Activated B cell treated with CpG ODN at 0.5 μM for 24 hours (primary cell): ENCODE measurements at regions not wholly inside any gene's neighbourhood (a gene's known extent, or its start where the extent isn't known, plus 50 kb on each side); places are given as distances from the start of the nearest gene placed in this dataset.

ENCODE experiments used
- ATAC-seq: fragments of 200-7000 bp; cut with Tn5 transposase; one replicate; pipeline ENCODE4 v1.10.0; 2021; ENCODE audit warnings: low read depth, mild to moderate bottlenecking, moderate library complexity
- CTCF ChIA-PET: fragments of 350-600 bp; sonication (Branson Sonifier 250); formaldehyde crosslinking; loops from one replicate; lab custom pipeline; 2021; ENCODE audit warnings: antibody characterized with exemption; lab: Charles Lee
- POLR2A ChIA-PET: fragments of 350-600 bp; sonication (Branson Sonifier 250); formaldehyde crosslinking; loops from one replicate; lab custom pipeline; 2021; ENCODE audit warnings: antibody characterized with exemption; lab: Charles Lee
- DNase-seq: peaks from one replicate; pipeline ENCODE4 v3.0.0; 2022
- H3K27ac Mint-ChIP-seq: one replicate; pipeline ENCODE4 v1.8.0; 2020; ENCODE audit warnings: mixed read lengths
- H3K27me3 Mint-ChIP-seq: one replicate; pipeline ENCODE4 v1.8.0; 2021; ENCODE audit warnings: mixed read lengths
- H3K36me3 Mint-ChIP-seq: one replicate; pipeline ENCODE4 v1.8.0; 2021; ENCODE audit warnings: low read depth, mixed read lengths
- H3K4me1 Mint-ChIP-seq: one replicate; pipeline ENCODE4 v1.8.0; 2021; ENCODE audit warnings: mixed read lengths
- H3K4me3 Mint-ChIP-seq: one replicate; pipeline ENCODE4 v1.8.0; 2020; ENCODE audit warnings: mild to moderate bottlenecking, mixed read lengths
- H3K9me3 Mint-ChIP-seq: one replicate; pipeline ENCODE4 v1.8.0; 2020; ENCODE audit warnings: mixed read lengths
- intact Hi-C: fragments of 100-400 bp; cut with micrococcal nuclease; formaldehyde crosslinking; loops from one replicate; pipeline ENCODE4 v1.15.1; 2024
- TF ChIP-seq, protein P1 (sequence below): fragments of 200-600 bp; IDR thresholded peaks from one replicate; pipeline ENCODE4 v1.8.0; 2022; ENCODE audit warnings: antibody characterized with exemption, mild to moderate bottlenecking

DNA sequence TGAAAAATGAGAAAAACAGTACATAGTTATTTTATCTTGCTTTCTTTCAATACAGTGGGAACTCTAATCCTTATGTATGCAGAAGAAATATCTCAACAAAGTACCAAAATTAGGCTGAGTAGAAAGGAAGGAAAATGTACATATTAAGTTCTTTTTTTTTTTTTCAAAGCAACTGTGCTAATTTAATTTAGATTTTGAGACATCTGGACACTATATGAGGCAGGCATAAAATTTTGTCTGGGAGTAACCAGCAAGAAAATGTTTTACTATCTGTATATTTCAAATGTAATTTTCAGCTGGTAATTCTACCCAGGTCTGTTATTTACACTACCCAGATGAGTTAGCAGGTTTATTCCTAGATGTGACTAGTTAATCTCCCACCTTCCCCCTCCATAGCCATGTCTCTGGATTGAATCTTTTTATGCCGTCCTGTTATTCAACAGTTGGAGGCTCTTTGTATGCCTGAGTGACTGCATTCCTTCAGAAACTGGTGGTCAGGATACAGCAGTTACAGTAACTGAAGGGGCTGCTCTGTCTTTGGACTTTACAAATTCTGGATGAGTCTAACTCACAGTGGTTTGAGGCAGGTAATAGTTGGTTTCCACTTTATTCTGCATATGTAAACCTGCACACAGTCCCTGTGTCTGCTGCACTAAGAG is 633.6 kb downstream of the PCDH18 start:
- TF ChIP-seq, protein P1, sequence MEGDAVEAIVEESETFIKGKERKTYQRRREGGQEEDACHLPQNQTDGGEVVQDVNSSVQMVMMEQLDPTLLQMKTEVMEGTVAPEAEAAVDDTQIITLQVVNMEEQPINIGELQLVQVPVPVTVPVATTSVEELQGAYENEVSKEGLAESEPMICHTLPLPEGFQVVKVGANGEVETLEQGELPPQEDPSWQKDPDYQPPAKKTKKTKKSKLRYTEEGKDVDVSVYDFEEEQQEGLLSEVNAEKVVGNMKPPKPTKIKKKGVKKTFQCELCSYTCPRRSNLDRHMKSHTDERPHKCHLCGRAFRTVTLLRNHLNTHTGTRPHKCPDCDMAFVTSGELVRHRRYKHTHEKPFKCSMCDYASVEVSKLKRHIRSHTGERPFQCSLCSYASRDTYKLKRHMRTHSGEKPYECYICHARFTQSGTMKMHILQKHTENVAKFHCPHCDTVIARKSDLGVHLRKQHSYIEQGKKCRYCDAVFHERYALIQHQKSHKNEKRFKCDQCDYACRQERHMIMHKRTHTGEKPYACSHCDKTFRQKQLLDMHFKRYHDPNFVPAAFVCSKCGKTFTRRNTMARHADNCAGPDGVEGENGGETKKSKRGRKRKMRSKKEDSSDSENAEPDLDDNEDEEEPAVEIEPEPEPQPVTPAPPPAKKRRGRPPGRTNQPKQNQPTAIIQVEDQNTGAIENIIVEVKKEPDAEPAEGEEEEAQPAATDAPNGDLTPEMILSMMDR = no peak
- H3K27ac Mint-ChIP-seq = no peak overlapping the region
- H3K4me1 Mint-ChIP-seq = no peaks in the 10 kb centered on the region
- H3K36me3 Mint-ChIP-seq = no peaks in the 10 kb centered on the region
- no peaks in the 10 kb centered on the region for H3K9me3 Mint-ChIP-seq
- H3K27me3 Mint-ChIP-seq = no peaks in the 10 kb centered on the region
- ChIA-PET POLR2A (no interaction called here), CTCF (no interaction called here)
- no peak overlapping the region for H3K4me3 Mint-ChIP-seq
- DNase-seq = no peak
- no peak for ATAC-seq
- intact Hi-C loops = no loop called here

DNA sequence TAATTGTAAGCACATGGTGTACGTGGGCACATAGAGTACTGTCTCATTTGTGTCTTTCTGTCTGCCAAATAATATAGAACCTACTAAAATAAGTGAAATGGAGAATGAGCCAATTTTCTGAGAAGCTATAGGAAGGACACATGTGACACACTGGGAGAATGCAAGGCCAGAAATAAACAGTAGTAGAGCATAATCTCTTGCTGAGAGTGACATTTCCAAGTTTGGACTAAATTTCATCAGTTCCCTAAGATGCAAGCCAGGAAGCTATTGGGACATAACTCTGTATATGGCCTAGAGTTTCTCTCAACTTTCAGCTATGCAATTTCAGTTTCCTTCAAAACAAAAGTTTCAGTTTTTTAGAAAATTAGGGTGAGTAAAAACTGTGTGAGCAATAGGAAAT is 638.7 kb downstream of the PCDH18 start:
- ChIA-PET POLR2A (no interaction called here), CTCF (no interaction called here)
- Mint-ChIP-seq H3K4me3 (no peak overlapping the region), H3K4me1 (no peaks in the 10 kb centered on the region), H3K27ac (no peak overlapping the region), H3K36me3 (no peaks in the 10 kb centered on the region), H3K27me3 (no peaks in the 10 kb centered on the region), H3K9me3 (no peaks in the 10 kb centered on the region)
- no peak for ATAC-seq
- DNase-seq = no peak
- TF ChIP-seq, protein P1 = no peak
- intact Hi-C loops = no loop called here

DNA sequence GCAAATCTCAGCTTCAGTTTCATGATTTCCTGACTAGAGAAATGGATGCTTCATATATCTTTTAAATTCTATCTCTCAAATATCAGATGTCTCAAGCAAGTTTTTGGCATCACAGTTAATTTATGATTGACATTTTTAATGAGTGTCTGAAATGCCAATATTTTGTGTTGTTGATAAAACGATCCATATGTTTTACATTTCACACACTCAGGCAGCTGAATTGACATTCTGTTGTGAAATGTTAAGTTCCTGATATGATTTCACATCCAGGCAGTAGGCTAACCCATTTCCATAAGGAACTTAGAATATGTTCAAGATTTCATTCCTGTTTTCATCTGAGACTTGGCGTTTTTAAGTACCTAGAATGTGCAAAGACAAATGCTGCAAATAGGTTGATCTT is 650.6 kb downstream of the PCDH18 start:
- no peak for DNase-seq
- H3K4me3 Mint-ChIP-seq = no peak overlapping the region
- H3K27ac Mint-ChIP-seq = no peak overlapping the region
- no peak for ATAC-seq
- H3K36me3 Mint-ChIP-seq = no peaks in the 10 kb centered on the region
- H3K27me3 Mint-ChIP-seq = no peaks in the 10 kb centered on the region
- no peaks in the 10 kb centered on the region for H3K4me1 Mint-ChIP-seq
- intact Hi-C loops = no loop called here
- CTCF ChIA-PET = no interaction called here
- TF ChIP-seq, protein P1 = no peak
- no peaks in the 10 kb centered on the region for H3K9me3 Mint-ChIP-seq
- POLR2A ChIA-PET = no interaction called here

DNA sequence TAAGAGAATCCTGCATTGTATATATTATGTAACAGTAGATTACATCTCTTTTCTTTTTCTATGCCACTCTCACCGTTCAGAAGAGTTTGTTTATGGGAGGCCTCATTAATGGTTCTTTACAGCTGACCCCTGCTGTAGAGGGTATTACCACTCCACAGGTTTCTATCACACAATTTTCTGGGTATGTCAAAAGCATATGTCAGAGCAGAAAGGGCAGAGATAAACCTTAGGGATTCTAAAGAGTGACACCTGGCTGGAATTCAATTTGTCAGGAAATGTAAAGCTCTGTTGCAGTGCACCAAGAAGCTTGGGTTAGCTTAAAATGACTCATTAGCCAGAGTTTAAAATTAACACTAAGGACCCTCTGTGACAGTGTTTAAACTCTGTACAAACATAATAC is 658.7 kb downstream of the PCDH18 start:
- intact Hi-C loops = no loop called here
- no peak for DNase-seq
- ChIA-PET CTCF (no interaction called here), POLR2A (no interaction called here)
- no peaks in the 10 kb centered on the region for H3K9me3 Mint-ChIP-seq
- TF ChIP-seq, protein P1 = no peak
- no peaks in the 10 kb centered on the region for H3K36me3 Mint-ChIP-seq
- no peaks in the 10 kb centered on the region for H3K4me1 Mint-ChIP-seq
- no peaks in the 10 kb centered on the region for H3K27me3 Mint-ChIP-seq
- ATAC-seq = no peak
- H3K4me3 Mint-ChIP-seq = no peak overlapping the region
- H3K27ac Mint-ChIP-seq = no peak overlapping the region

DNA sequence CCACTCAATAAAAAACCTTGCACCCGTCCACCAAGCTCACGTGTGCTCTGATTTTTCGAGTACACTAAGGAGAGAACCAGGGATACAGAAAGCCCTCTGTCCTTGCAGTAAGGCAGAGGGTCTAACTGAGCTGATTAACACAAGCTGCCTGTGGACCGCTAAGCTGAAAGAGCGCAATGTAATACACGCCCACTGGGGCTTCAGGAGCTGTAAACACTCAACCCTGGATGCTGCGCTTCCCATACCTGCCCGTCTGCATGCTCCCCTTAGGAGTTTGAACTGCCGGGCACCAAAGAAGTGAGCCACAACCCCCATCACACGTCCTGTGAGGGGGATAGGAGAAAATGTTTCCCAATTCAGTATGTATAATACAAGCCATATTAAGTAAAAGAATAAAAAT is 664.8 kb downstream of the PCDH18 start:
- Mint-ChIP-seq H3K27me3 (no peaks in the 10 kb centered on the region), H3K36me3 (no peaks in the 10 kb centered on the region), H3K9me3 (no peaks in the 10 kb centered on the region), H3K4me3 (no peak overlapping the region), H3K27ac (no peak overlapping the region), H3K4me1 (no peaks in the 10 kb centered on the region)
- ChIA-PET CTCF (no interaction called here), POLR2A (no interaction called here)
- DNase-seq = no peak
- intact Hi-C loops = loop anchor here (5.0 kb wide), 1 partner anchor 1315 kb away; no protein-coding TSS in a partner anchor
- no peak for ATAC-seq
- TF ChIP-seq, protein P1 = no peak
